ENCODE measurements at regions not wholly inside any gene's neighbourhood (a gene's known extent, or its start where the extent isn't known, plus 50 kb on each side); places are given as distances from the start of the nearest gene placed in this dataset.

- ATAC-seq (no peak), DNase-seq (ENCODE audit: low spot score) (no peak)
These were observed 311.5 kb downstream of the ATP23 start for GRCh38 chr12:58252914-58253313.

- DNase-seq (ENCODE audit: low spot score): no peak
These were observed 312.3 kb downstream of the ATP23 start for GRCh38 chr12:58253663-58254062.

GRCh38 chr12:58254463-58255100 is 313.2 kb downstream of the ATP23 start:
- DNase-seq (ENCODE audit: low spot score) (no peak), ATAC-seq (no peak)

More at GRCh38 chr12:58253663-58254062, 312.3 kb downstream of the ATP23 start:
- no peak for ATAC-seq

- DNase-seq (ENCODE audit: low spot score): no peak
- ATAC-seq: no peak
These were observed 321.4 kb downstream of the ATP23 start for GRCh38 chr12:58262796-58263195.

GRCh38 chr12:58263816-58264215 is 322.4 kb downstream of the ATP23 start:
- DNase-seq (ENCODE audit: low spot score) (no peak), ATAC-seq (no peak)

GRCh38 chr12:58268069-58268468 is 326.7 kb downstream of the ATP23 start:
- no peak for ATAC-seq
- DNase-seq (ENCODE audit: low spot score): no peak

GRCh38 chr12:58269476-58269875 is 328.1 kb downstream of the ATP23 start:
- DNase-seq (ENCODE audit: low spot score) (no peak), ATAC-seq (no peak)

GRCh38 chr12:58270966-58271705 is 329.8 kb downstream of the ATP23 start:
- DNase-seq (ENCODE audit: low spot score) (no peak), ATAC-seq (no peak)

GRCh38 chr12:58272461-58272860 is 331.1 kb downstream of the ATP23 start:
- DNase-seq (ENCODE audit: low spot score) (no peak), ATAC-seq (no peak)

GRCh38 chr12:58277231-58277630 is 335.9 kb downstream of the ATP23 start:
- ATAC-seq (no peak), DNase-seq (ENCODE audit: low spot score) (no peak)

- no peak for ATAC-seq
These were observed 342.2 kb downstream of the ATP23 start for GRCh38 chr12:58283553-58283952.

GRCh38 chr12:58285551-58285950 is 344.2 kb downstream of the ATP23 start:
- ATAC-seq: no peak
- DNase-seq (ENCODE audit: low spot score): no peak

More at GRCh38 chr12:58283553-58283952, 342.2 kb downstream of the ATP23 start:
- DNase-seq (ENCODE audit: low spot score): no peak

- ATAC-seq (no peak), DNase-seq (ENCODE audit: low spot score) (no peak)
These were observed 345.0 kb downstream of the ATP23 start for GRCh38 chr12:58286353-58286752.

GRCh38 chr12:58288190-58288589 is 346.8 kb downstream of the ATP23 start:
- DNase-seq (ENCODE audit: low spot score): no peak
- no peak for ATAC-seq

- no peak for ATAC-seq
- no peak for DNase-seq (ENCODE audit: low spot score)
These were observed 349.7 kb downstream of the ATP23 start for GRCh38 chr12:58291106-58291505.

- DNase-seq (ENCODE audit: low spot score): no peak
- ATAC-seq: no peak
These were observed 352.1 kb downstream of the ATP23 start for GRCh38 chr12:58293308-58293982.

- DNase-seq (ENCODE audit: low spot score) (no peak), ATAC-seq (no peak)
These were observed 353.9 kb downstream of the ATP23 start for GRCh38 chr12:58295268-58295667.

GRCh38 chr12:58296863-58297262 is 355.5 kb downstream of the ATP23 start:
- DNase-seq (ENCODE audit: low spot score) (no peak), ATAC-seq (no peak)

GRCh38 chr12:58298803-58299202 is 357.4 kb downstream of the ATP23 start:
- DNase-seq (ENCODE audit: low spot score) (no peak), ATAC-seq (no peak)

- DNase-seq (ENCODE audit: low spot score) (no peak), ATAC-seq (no peak)
These were observed 358.0 kb downstream of the ATP23 start for GRCh38 chr12:58299371-58299770.

- ATAC-seq: no peak
- no peak for DNase-seq (ENCODE audit: low spot score)
These were observed 359.8 kb downstream of the ATP23 start for GRCh38 chr12:58301038-58301729.

Measured in left lobe of liver (tissue), 2 donors.